WERI-Rb-1 (cell line): ENCODE measurements at regions not wholly inside any gene's neighbourhood (a gene's known extent, or its start where the extent isn't known, plus 50 kb on each side); places are given as distances from the start of the nearest gene placed in this dataset.
"Not testable (repeated sequence)": the region's sequence is repeated elsewhere in the genome, so short reads cannot be mapped to it uniquely, and the experiment has no call there.

Experiments
- DNase-seq: peaks from one replicate; pipeline ENCODE4 v3.0.0-alpha.2; 2020
- H3K27ac ChIP-seq: fragments of 250-450 bp; sonication (Bioruptor Pico); 2 replicates; pipeline ENCODE4 v1.5.1; 2020; ENCODE audit warnings: mild to moderate bottlenecking, moderate library complexity
- H3K27me3 ChIP-seq: fragments of 250-450 bp; sonication (Bioruptor Pico); 2 replicates; pipeline ENCODE4 v1.5.1; 2021; ENCODE audit warnings: mild to moderate bottlenecking, low read depth, moderate library complexity; ENCODE audit not compliant: insufficient read depth, severe bottlenecking
- H3K36me3 ChIP-seq: fragments of 250-450 bp; sonication (Bioruptor Pico); 2 replicates; pipeline ENCODE4 v1.5.1; 2020; ENCODE audit warnings: mild to moderate bottlenecking, moderate library complexity
- H3K4me3 ChIP-seq: 2 replicates; pipeline ENCODE4 v1.5.1; 2011; ENCODE audit warnings: low read depth, mild to moderate bottlenecking, control low read depth, low read length
- H3K9me3 ChIP-seq: fragments of 250-450 bp; sonication (Bioruptor Pico); 2 replicates; pipeline ENCODE4 v1.5.1; 2021; ENCODE audit warnings: mild to moderate bottlenecking, moderate library complexity; ENCODE audit not compliant: severe bottlenecking
- CTCF ChIP-seq: IDR thresholded peaks from 2 replicates; pipeline ENCODE4 v1.5.1; 2011; ENCODE audit warnings: low read depth, mild to moderate bottlenecking, control low read depth, inconsistent platforms, low read length

- no peak overlapping the region for H3K27ac ChIP-seq
- no peak overlapping the region for H3K4me3 ChIP-seq
- no peak for DNase-seq
- no peaks in the 10 kb centered on the region for H3K36me3 ChIP-seq
- TF ChIP-seq CTCF, result no peak
- peaks cover 42% of the 10 kb centered on the region for H3K27me3 ChIP-seq
- H3K9me3 ChIP-seq, result peaks cover 4% of the 10 kb centered on the region
Observed at GRCh38 chr15:20271647-20272046, 270.0 kb downstream of the GOLGA6L6 start.

GRCh38 chr15:20269956-20270355 lies 271.6 kb downstream of the GOLGA6L6 start:
- H3K27ac ChIP-seq, H3K4me3 ChIP-seq, H3K36me3 ChIP-seq, DNase-seq, H3K9me3 ChIP-seq: not testable (repeated sequence)
- peaks cover 37% of the 10 kb centered on the region for H3K27me3 ChIP-seq

- not testable (repeated sequence) for H3K4me3 ChIP-seq, H3K27ac ChIP-seq, H3K9me3 ChIP-seq
Observed at GRCh38 chr15:20267996-20268395, 273.6 kb downstream of the GOLGA6L6 start.

GRCh38 chr15:20267051-20267730 lies 274.4 kb downstream of the GOLGA6L6 start:
- H3K27me3 ChIP-seq, result peaks cover 22% of the 10 kb centered on the region
- not testable (repeated sequence) for H3K27ac ChIP-seq, H3K36me3 ChIP-seq, H3K4me3 ChIP-seq, DNase-seq, H3K9me3 ChIP-seq

More at GRCh38 chr15:20267996-20268395, 273.6 kb downstream of the GOLGA6L6 start:
- DNase-seq, H3K36me3 ChIP-seq: not testable (repeated sequence)
- peaks cover 23% of the 10 kb centered on the region for H3K27me3 ChIP-seq

GRCh38 chr15:20265710-20266109 lies 275.9 kb downstream of the GOLGA6L6 start:
- not testable (repeated sequence) for H3K36me3 ChIP-seq, H3K4me3 ChIP-seq, H3K27ac ChIP-seq, H3K9me3 ChIP-seq, DNase-seq
- peaks cover 16% of the 10 kb centered on the region for H3K27me3 ChIP-seq

GRCh38 chr15:20261321-20262280 lies 280.0 kb downstream of the GOLGA6L6 start:
- not testable (repeated sequence) for DNase-seq, H3K9me3 ChIP-seq, H3K27ac ChIP-seq, H3K36me3 ChIP-seq, H3K4me3 ChIP-seq
- peaks cover 16% of the 10 kb centered on the region for H3K27me3 ChIP-seq

- H3K9me3 ChIP-seq, H3K4me3 ChIP-seq, H3K27ac ChIP-seq, H3K36me3 ChIP-seq, DNase-seq: not testable (repeated sequence)
- H3K27me3 ChIP-seq, result peaks cover 16% of the 10 kb centered on the region
Observed at GRCh38 chr15:20260650-20261049, 280.9 kb downstream of the GOLGA6L6 start.

- DNase-seq, H3K27ac ChIP-seq, H3K9me3 ChIP-seq, H3K4me3 ChIP-seq, H3K36me3 ChIP-seq: not testable (repeated sequence)
- H3K27me3 ChIP-seq, result peaks cover 16% of the 10 kb centered on the region
Observed at GRCh38 chr15:20259559-20260190, 281.9 kb downstream of the GOLGA6L6 start.

- not testable (repeated sequence) for H3K27me3 ChIP-seq, H3K27ac ChIP-seq, H3K4me3 ChIP-seq, DNase-seq, H3K36me3 ChIP-seq, H3K9me3 ChIP-seq
Observed at GRCh38 chr15:20256394-20256793, 285.2 kb downstream of the GOLGA6L6 start.

- H3K27me3 ChIP-seq, H3K36me3 ChIP-seq, DNase-seq, H3K9me3 ChIP-seq, H3K4me3 ChIP-seq, H3K27ac ChIP-seq: not testable (repeated sequence)
Observed at GRCh38 chr15:20255641-20256040, 286.0 kb downstream of the GOLGA6L6 start.

GRCh38 chr15:20253047-20253615 lies 288.5 kb downstream of the GOLGA6L6 start:
- not testable (repeated sequence) for H3K27me3 ChIP-seq, H3K36me3 ChIP-seq, H3K4me3 ChIP-seq, DNase-seq, H3K9me3 ChIP-seq, H3K27ac ChIP-seq

GRCh38 chr15:20252040-20252439 lies 289.6 kb downstream of the GOLGA6L6 start:
- not testable (repeated sequence) for H3K4me3 ChIP-seq, H3K27ac ChIP-seq, H3K27me3 ChIP-seq, H3K36me3 ChIP-seq, DNase-seq, H3K9me3 ChIP-seq
